ENCODE measurements at regions not wholly inside any gene's neighbourhood (a gene's known extent, or its start where the extent isn't known, plus 50 kb on each side); places are given as distances from the start of the nearest gene placed in this dataset.

DNA sequence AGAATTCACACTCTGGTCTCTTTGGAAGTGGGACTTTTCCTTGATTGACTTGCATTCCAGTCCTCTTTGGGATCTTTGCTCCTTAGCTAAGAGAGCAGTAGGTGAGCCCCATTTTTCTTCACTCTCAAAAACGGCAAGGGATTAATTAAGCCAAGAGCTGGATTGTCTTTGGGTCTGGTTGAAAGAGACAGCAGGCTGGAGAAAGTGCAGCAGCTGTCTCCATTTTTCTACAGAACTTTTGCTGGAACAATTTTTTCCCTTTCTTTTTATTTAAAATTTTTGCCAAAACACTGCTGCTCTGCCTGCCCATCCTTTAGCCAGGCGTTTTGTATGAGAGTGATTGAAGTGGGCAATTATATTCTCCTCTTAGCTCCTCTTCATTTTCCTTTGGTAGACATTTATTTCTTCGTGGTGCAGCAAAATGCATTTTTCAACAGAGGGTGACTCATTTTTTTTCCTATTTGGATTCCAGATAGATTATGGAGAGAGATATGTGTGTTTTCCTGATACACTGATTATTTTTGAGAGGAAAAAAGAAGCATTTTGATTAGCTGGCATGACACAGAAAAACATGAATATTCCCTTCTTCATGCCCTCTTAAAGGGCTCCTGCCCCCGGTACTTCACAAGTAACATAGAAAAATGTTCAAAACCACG is 371.2 kb upstream of the NBEA start:
- H3K27me3 ChIP-seq (ENCODE audit: insufficient read depth, low read length) = no peaks in the 10 kb centered on the region; the same call in 1 of the 2 replicates
- no peaks in the 10 kb centered on the region for H3K9me2 ChIP-seq (ENCODE audit: insufficient read depth)
- H3K4me2 ChIP-seq (ENCODE audit: low read length) = no peak overlapping the region
- no peaks in the 10 kb centered on the region for H3K9me3 ChIP-seq (ENCODE audit: control insufficient read depth in 1 of 2, insufficient read depth in 1 of 2, low read depth in 1 of 2, low read length in 2 of 2)
- TF ChIP-seq SIN3A (IDR thresholded peaks at IDR 0.05; ENCODE audit: low read depth) (no peak), POLR2AphosphoS5 (IDR thresholded peaks at IDR 0.05; ENCODE audit: low read depth, low read length) (no peak), EGR1 (IDR thresholded peaks at IDR 0.05; ENCODE audit: low read depth) (no peak)
- RAD21 ChIA-PET (ENCODE audit: low non-redundant PET in 1 of 2, low total read pairs in 2 of 2, uncharacterized antibody in 2 of 2, unreplicated experiment in 2 of 2) = no interaction called here
- H3K36me3 ChIP-seq (ENCODE audit: control insufficient read depth in 1 of 2, insufficient read depth in 2 of 2, low read length in 2 of 2) = no peaks in the 10 kb centered on the region
- DNase-seq (ENCODE audit: low read depth, low spot score) (no peak), ATAC-seq (no peak)
- H3K79me2 ChIP-seq (ENCODE audit: insufficient read depth, low read length) = no peaks in the 10 kb centered on the region
- no TSS peak for BruUV-seq (replicated peaks)
- H2AFZ ChIP-seq (ENCODE audit: low read depth, low read length, poor library complexity, severe bottlenecking) = no peak overlapping the region
- no peak overlapping the region for H3K4me3 ChIP-seq (replicated peaks in 1 of 2; ENCODE audit: low read depth in 1 of 2, low read length in 2 of 2)
- intact Hi-C loops (cut with micrococcal nuclease) = no loop called here
- H3K4me1 ChIP-seq (ENCODE audit: control insufficient read depth in 1 of 2, insufficient read depth in 2 of 2, low read length in 2 of 2) = no peaks in the 10 kb centered on the region
- H3K27ac ChIP-seq (ENCODE audit: low read depth, low read length) = no peak overlapping the region
- H3K9ac ChIP-seq (ENCODE audit: low read length) = no peak overlapping the region
- CTCF ChIA-PET = no interaction called here
- no peaks in the 10 kb centered on the region for H4K20me1 ChIP-seq (ENCODE audit: insufficient read depth)
- POLR2A ChIA-PET = no interaction called here

DNA sequence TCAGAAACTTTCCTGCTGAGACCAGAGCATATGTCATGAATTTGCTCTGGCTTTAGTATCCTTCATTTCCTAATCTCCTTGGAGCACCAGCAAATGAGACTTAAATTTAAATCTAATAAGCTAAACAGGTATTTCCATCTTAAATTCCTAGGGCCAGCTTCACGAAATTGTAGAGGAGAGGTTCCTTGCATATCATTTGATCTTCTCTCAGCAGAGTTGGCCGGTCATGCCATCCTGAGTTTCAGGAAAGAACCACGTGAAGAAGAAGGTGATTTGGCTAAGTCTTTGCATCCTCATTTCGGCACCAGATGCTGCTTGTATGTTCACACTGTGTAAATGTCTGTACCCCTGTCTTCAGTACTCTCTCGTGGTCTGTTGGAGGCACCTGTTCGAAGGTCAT is 370.4 kb upstream of the NBEA start:
- Histone ChIP-seq H3K9me2 (ENCODE audit: insufficient read depth) (no peaks in the 10 kb centered on the region), H3K36me3 (ENCODE audit: control insufficient read depth in 1 of 2, insufficient read depth in 2 of 2, low read length in 2 of 2) (no peaks in the 10 kb centered on the region), H3K4me2 (ENCODE audit: low read length) (no peak overlapping the region), H3K4me3 (replicated peaks in 1 of 2; ENCODE audit: low read depth in 1 of 2, low read length in 2 of 2) (no peak overlapping the region), H2AFZ (ENCODE audit: low read depth, low read length, poor library complexity, severe bottlenecking) (no peak overlapping the region), H4K20me1 (ENCODE audit: insufficient read depth) (no peaks in the 10 kb centered on the region), H3K79me2 (ENCODE audit: insufficient read depth, low read length) (no peaks in the 10 kb centered on the region), H3K9ac (ENCODE audit: low read length) (no peak overlapping the region), H3K27me3 (ENCODE audit: insufficient read depth, low read length) (no peaks in the 10 kb centered on the region; the same call in 1 of the 2 replicates), H3K9me3 (ENCODE audit: control insufficient read depth in 1 of 2, insufficient read depth in 1 of 2, low read depth in 1 of 2, low read length in 2 of 2) (no peaks in the 10 kb centered on the region), H3K4me1 (ENCODE audit: control insufficient read depth in 1 of 2, insufficient read depth in 2 of 2, low read length in 2 of 2) (no peaks in the 10 kb centered on the region), H3K27ac (ENCODE audit: low read depth, low read length) (no peak overlapping the region)
- CTCF ChIA-PET = no interaction called here
- ATAC-seq (no peak), DNase-seq (ENCODE audit: low read depth, low spot score) (no peak)
- POLR2A ChIA-PET = no interaction called here
- no peak for TF ChIP-seq SP1 (IDR thresholded peaks at IDR 0.05; ENCODE audit: low read depth)
- no TSS peak for BruUV-seq (replicated peaks)
- intact Hi-C loops (cut with micrococcal nuclease) = no loop called here
- RAD21 ChIA-PET (ENCODE audit: low non-redundant PET in 1 of 2, low total read pairs in 2 of 2, uncharacterized antibody in 2 of 2, unreplicated experiment in 2 of 2) = no interaction called here
